ENCODE measurements at regions not wholly inside any gene's neighbourhood (a gene's known extent, or its start where the extent isn't known, plus 50 kb on each side); places are given as distances from the start of the nearest gene placed in this dataset.
"Not testable (repeated sequence)": the region's sequence is repeated elsewhere in the genome, so short reads cannot be mapped to it uniquely, and the experiment has no call there.

DNA sequence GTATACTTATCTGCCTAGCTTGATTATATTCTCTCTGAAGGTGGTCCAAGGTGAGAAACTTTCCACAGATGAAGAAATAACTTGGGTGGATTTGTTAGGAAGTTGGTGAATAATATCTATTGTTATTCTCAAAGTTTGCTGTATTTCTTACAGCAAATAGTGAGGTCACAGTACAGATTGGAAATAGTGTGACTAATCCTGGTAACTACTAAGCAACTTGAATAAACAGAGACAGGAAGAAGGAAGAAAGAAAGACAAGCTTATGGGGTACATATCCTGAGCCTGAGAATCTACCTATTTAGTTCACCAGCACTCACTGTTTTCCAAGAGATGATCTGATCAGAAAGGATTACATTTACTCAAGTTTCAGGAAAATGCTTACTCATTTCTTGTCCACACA lies 1416.1 kb downstream of the RPA4 start:
- ChIA-PET POLR2A (no interaction called here), CTCF (no interaction called here), RAD21 (ENCODE audit: low non-redundant PET in 1 of 2, low total read pairs in 2 of 2, uncharacterized antibody in 2 of 2, unreplicated experiment in 2 of 2) (no interaction called here)
- ATAC-seq, result no peak
- Histone ChIP-seq H3K9me2 (ENCODE audit: insufficient read depth) (no peaks in the 10 kb centered on the region), H2AFZ (ENCODE audit: low read depth, low read length, poor library complexity, severe bottlenecking) (no peak overlapping the region), H3K27me3 (ENCODE audit: insufficient read depth, low read length) (no peaks in the 10 kb centered on the region), H3K4me1 (ENCODE audit: control insufficient read depth in 1 of 2, insufficient read depth in 2 of 2, low read length in 2 of 2) (no peaks in the 10 kb centered on the region), H3K27ac (ENCODE audit: low read depth, low read length) (no peak overlapping the region), H3K9ac (ENCODE audit: low read length) (no peak overlapping the region), H3K9me3 (ENCODE audit: control insufficient read depth in 1 of 2, insufficient read depth in 1 of 2, low read depth in 1 of 2, low read length in 2 of 2) (no peaks in the 10 kb centered on the region), H3K36me3 (ENCODE audit: control insufficient read depth in 1 of 2, insufficient read depth in 2 of 2, low read length in 2 of 2) (no peaks in the 10 kb centered on the region), H3K79me2 (ENCODE audit: insufficient read depth, low read length) (no peaks in the 10 kb centered on the region), H3K4me2 (ENCODE audit: low read length) (no peak overlapping the region), H3K4me3 (replicated peaks in 1 of 2; ENCODE audit: low read depth in 1 of 2, low read length in 2 of 2) (no peak overlapping the region), H4K20me1 (ENCODE audit: insufficient read depth) (no peaks in the 10 kb centered on the region)
- intact Hi-C loops (cut with micrococcal nuclease), result no loop called here
- no peak for DNase-seq (ENCODE audit: low read depth, low spot score)
- BruUV-seq (replicated peaks), result no TSS peak
- TF ChIP-seq RAD21 (IDR thresholded peaks at IDR 0.05; ENCODE audit: low read depth) (no peak), POLR2A (IDR thresholded peaks at IDR 0.05; ENCODE audit: borderline replicate concordance, extremely low read depth, insufficient read depth, insufficient read length) (no peak), MAX (IDR thresholded peaks at IDR 0.05) (no peak), REST (IDR thresholded peaks at IDR 0.05; ENCODE audit: low read depth) (no peak), SP1 (IDR thresholded peaks at IDR 0.05; ENCODE audit: low read depth) (no peak), ZNF274 (IDR thresholded peaks at IDR 0.05; ENCODE audit: low read depth, low read length) (no peak)
- TF ChIP-seq, protein P1, sequence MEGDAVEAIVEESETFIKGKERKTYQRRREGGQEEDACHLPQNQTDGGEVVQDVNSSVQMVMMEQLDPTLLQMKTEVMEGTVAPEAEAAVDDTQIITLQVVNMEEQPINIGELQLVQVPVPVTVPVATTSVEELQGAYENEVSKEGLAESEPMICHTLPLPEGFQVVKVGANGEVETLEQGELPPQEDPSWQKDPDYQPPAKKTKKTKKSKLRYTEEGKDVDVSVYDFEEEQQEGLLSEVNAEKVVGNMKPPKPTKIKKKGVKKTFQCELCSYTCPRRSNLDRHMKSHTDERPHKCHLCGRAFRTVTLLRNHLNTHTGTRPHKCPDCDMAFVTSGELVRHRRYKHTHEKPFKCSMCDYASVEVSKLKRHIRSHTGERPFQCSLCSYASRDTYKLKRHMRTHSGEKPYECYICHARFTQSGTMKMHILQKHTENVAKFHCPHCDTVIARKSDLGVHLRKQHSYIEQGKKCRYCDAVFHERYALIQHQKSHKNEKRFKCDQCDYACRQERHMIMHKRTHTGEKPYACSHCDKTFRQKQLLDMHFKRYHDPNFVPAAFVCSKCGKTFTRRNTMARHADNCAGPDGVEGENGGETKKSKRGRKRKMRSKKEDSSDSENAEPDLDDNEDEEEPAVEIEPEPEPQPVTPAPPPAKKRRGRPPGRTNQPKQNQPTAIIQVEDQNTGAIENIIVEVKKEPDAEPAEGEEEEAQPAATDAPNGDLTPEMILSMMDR (IDR thresholded peaks at IDR 0.05 in 2 of 3, conservative IDR thresholded peaks at IDR 0.05 in 1 of 3; ENCODE audit: borderline replicate concordance in 1 of 3, insufficient read depth in 1 of 3, low read depth in 2 of 3, low read length in 2 of 3), result no peak

- H3K36me3 ChIP-seq (ENCODE audit: control insufficient read depth in 1 of 2, insufficient read depth in 2 of 2, low read length in 2 of 2); H3K79me2 ChIP-seq (ENCODE audit: insufficient read depth, low read length); H4K20me1 ChIP-seq (ENCODE audit: insufficient read depth); intact Hi-C loops (cut with micrococcal nuclease); DNase-seq (ENCODE audit: low read depth, low spot score); POLR2A ChIA-PET; H3K4me3 ChIP-seq (replicated peaks in 1 of 2; ENCODE audit: low read depth in 1 of 2, low read length in 2 of 2); CTCF ChIA-PET; H3K27me3 ChIP-seq (ENCODE audit: insufficient read depth, low read length); RAD21 ChIA-PET (ENCODE audit: low non-redundant PET in 1 of 2, low total read pairs in 2 of 2, uncharacterized antibody in 2 of 2, unreplicated experiment in 2 of 2); H3K9ac ChIP-seq (ENCODE audit: low read length); H3K9me3 ChIP-seq (ENCODE audit: control insufficient read depth in 1 of 2, insufficient read depth in 1 of 2, low read depth in 1 of 2, low read length in 2 of 2); H2AFZ ChIP-seq (ENCODE audit: low read depth, low read length, poor library complexity, severe bottlenecking); ATAC-seq; H3K27ac ChIP-seq (ENCODE audit: low read depth, low read length); H3K9me2 ChIP-seq (ENCODE audit: insufficient read depth); BruUV-seq (replicated peaks); H3K4me2 ChIP-seq (ENCODE audit: low read length); H3K4me1 ChIP-seq (ENCODE audit: control insufficient read depth in 1 of 2, insufficient read depth in 2 of 2, low read length in 2 of 2): not testable (repeated sequence)
These were observed 1416.8 kb downstream of the RPA4 start for GRCh38 chrX:98300536-98300935.

Data from HCT116 (cell line).